ENCODE measurements at regions not wholly inside any gene's neighbourhood (a gene's known extent, or its start where the extent isn't known, plus 50 kb on each side); places are given as distances from the start of the nearest gene placed in this dataset.
"Not testable (repeated sequence)": the region's sequence is repeated elsewhere in the genome, so short reads cannot be mapped to it uniquely, and the experiment has no call there.

GRCh38 chr16:29151317-29151716, 166.5 kb downstream of the LAT start:
- H3K4me1 ChIP-seq (ENCODE audit: control insufficient read depth, insufficient read depth, low read length), result no peaks in the 10 kb centered on the region
- POLR2A ChIA-PET, result no interaction called here
- H3K9me3 ChIP-seq (ENCODE audit: control insufficient read depth, insufficient read depth, low read depth, low read length), result no peaks in the 10 kb centered on the region
- no peaks in the 10 kb centered on the region for H3K36me3 ChIP-seq (ENCODE audit: control insufficient read depth in 2 of 2, insufficient read depth in 1 of 2, low read length in 2 of 2)
- no peak for TF ChIP-seq HOXD13 (CRISPR knock-in tag; IDR thresholded peaks at IDR 0.05; ENCODE audit: borderline replicate concordance)
- TF ChIP-seq ZNF221 (tag by site-specific recombination; IDR thresholded peaks at IDR 0.05; ENCODE audit: borderline replicate concordance), result no peak
- TF ChIP-seq SP2 (tag by site-specific recombination; IDR thresholded peaks at IDR 0.05), result no peak
- TF ChIP-seq, protein P1, sequence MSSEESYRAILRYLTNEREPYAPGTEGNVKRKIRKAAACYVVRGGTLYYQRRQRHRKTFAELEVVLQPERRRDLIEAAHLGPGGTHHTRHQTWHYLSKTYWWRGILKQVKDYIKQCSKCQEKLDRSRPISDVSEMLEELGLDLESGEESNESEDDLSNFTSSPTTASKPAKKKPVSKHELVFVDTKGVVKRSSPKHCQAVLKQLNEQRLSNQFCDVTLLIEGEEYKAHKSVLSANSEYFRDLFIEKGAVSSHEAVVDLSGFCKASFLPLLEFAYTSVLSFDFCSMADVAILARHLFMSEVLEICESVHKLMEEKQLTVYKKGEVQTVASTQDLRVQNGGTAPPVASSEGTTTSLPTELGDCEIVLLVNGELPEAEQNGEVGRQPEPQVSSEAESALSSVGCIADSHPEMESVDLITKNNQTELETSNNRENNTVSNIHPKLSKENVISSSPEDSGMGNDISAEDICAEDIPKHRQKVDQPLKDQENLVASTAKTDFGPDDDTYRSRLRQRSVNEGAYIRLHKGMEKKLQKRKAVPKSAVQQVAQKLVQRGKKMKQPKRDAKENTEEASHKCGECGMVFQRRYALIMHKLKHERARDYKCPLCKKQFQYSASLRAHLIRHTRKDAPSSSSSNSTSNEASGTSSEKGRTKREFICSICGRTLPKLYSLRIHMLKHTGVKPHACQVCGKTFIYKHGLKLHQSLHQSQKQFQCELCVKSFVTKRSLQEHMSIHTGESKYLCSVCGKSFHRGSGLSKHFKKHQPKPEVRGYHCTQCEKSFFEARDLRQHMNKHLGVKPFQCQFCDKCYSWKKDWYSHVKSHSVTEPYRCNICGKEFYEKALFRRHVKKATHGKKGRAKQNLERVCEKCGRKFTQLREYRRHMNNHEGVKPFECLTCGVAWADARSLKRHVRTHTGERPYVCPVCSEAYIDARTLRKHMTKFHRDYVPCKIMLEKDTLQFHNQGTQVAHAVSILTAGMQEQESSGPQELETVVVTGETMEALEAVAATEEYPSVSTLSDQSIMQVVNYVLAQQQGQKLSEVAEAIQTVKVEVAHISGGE (tag by site-specific recombination; conservative IDR thresholded peaks at IDR 0.05; ENCODE audit: low read depth), result no peak
- no peak for TF ChIP-seq ZNF132 (tag by site-specific recombination; IDR thresholded peaks at IDR 0.05; ENCODE audit: borderline replicate concordance)
- no peak for TF ChIP-seq ZNF544 (tag by site-specific recombination; IDR thresholded peaks at IDR 0.05)
- TF ChIP-seq ZNF292 (tag by site-specific recombination; IDR thresholded peaks at IDR 0.05; ENCODE audit: borderline replicate concordance, low read depth), result no peak
- TF ChIP-seq PATZ1 (tag by site-specific recombination; IDR thresholded peaks at IDR 0.05), result no peak
- TF ChIP-seq ZNF530 (tag by site-specific recombination; IDR thresholded peaks at IDR 0.05; ENCODE audit: low read depth), result no peak
- TF ChIP-seq TCF7L2 (IDR thresholded peaks at IDR 0.05; ENCODE audit: borderline replicate concordance, low read depth, low read length), result no peak
- no peak for TF ChIP-seq ZNF510 (tag by site-specific recombination; IDR thresholded peaks at IDR 0.05; ENCODE audit: insufficient replicate concordance)
- no peak for TF ChIP-seq ZFP3 (tag by site-specific recombination; IDR thresholded peaks at IDR 0.05; ENCODE audit: low read depth)
- no peak for TF ChIP-seq ZNF843 (tag by site-specific recombination; IDR thresholded peaks at IDR 0.05)
- TF ChIP-seq ZNF398 (tag by site-specific recombination; IDR thresholded peaks at IDR 0.05), result no peak
- TF ChIP-seq YY2 (tag by site-specific recombination; IDR thresholded peaks at IDR 0.05), result no peak
- no peak overlapping the region for H3K27ac ChIP-seq (ENCODE audit: extremely low read depth, low read depth, low read length)
- CTCF ChIA-PET, result no interaction called here
- H3K4me3 ChIP-seq (ENCODE audit: low read depth, low read length), result no peak overlapping the region

DNA sequence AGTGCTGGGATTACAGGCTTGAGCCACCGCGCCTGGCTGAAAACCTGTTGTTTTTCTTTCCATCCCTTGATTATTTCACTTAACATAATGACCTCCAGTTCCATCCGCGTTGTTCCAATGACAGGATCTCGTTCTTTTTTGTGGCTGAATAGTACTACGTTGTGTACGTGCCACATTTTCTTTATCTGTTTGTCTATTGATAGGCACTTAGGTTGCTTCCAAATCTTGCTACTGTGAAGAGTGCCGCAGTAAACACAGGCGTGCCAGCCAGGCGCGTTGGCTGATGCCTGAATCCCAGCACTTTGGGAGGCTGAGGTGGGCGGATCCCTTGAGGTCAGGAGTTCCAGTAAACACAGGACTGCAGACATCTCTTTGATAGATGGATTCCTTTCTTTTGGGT, 165.1 kb downstream of the LAT start:
- H3K36me3 ChIP-seq (ENCODE audit: control insufficient read depth in 2 of 2, insufficient read depth in 1 of 2, low read length in 2 of 2); H3K4me1 ChIP-seq (ENCODE audit: control insufficient read depth, insufficient read depth, low read length); H3K9me3 ChIP-seq (ENCODE audit: control insufficient read depth, insufficient read depth, low read depth, low read length); CTCF ChIA-PET; H3K27ac ChIP-seq (ENCODE audit: extremely low read depth, low read depth, low read length); H3K4me3 ChIP-seq (ENCODE audit: low read depth, low read length): not testable (repeated sequence)
- POLR2A ChIA-PET, result interaction anchor here (0.7 kb wide), 1 partner anchor 659 kb away, joined by 4 read pairs; no protein-coding TSS in a partner anchor

GRCh38 chr16:29148867-29149272, 164.0 kb downstream of the LAT start:
- Histone ChIP-seq H3K27ac (ENCODE audit: extremely low read depth, low read depth, low read length) (no peak overlapping the region), H3K9me3 (ENCODE audit: control insufficient read depth, insufficient read depth, low read depth, low read length) (no peaks in the 10 kb centered on the region), H3K4me1 (ENCODE audit: control insufficient read depth, insufficient read depth, low read length) (no peaks in the 10 kb centered on the region), H3K4me3 (ENCODE audit: low read depth, low read length) (no peak overlapping the region), H3K36me3 (ENCODE audit: control insufficient read depth in 2 of 2, insufficient read depth in 1 of 2, low read length in 2 of 2) (no peaks in the 10 kb centered on the region)
- POLR2A ChIA-PET, result no interaction called here
- CTCF ChIA-PET, result no interaction called here
- no peak for TF ChIP-seq ZNF155 (tag by site-specific recombination; IDR thresholded peaks at IDR 0.05)
- no peak for TF ChIP-seq ZNF112 (tag by site-specific recombination; IDR thresholded peaks at IDR 0.05)
- no peak for TF ChIP-seq CTCF (tag by site-specific recombination; IDR thresholded peaks at IDR 0.05)
- no peak for TF ChIP-seq ZNF777 (tag by site-specific recombination; IDR thresholded peaks at IDR 0.05; ENCODE audit: borderline replicate concordance)
- no peak for TF ChIP-seq ZNF571 (tag by site-specific recombination; IDR thresholded peaks at IDR 0.05)
- TF ChIP-seq MYNN (tag by site-specific recombination; IDR thresholded peaks at IDR 0.05; ENCODE audit: borderline replicate concordance), result no peak
- no peak for TF ChIP-seq ZNF596 (tag by site-specific recombination; IDR thresholded peaks at IDR 0.05)
- TF ChIP-seq ZNF521 (tag by site-specific recombination; IDR thresholded peaks at IDR 0.05), result no peak
- TF ChIP-seq ZNF157 (tag by site-specific recombination; IDR thresholded peaks at IDR 0.05), result no peak
- no peak for TF ChIP-seq HOXA7 (CRISPR knock-in tag; IDR thresholded peaks at IDR 0.05; ENCODE audit: borderline replicate concordance)
